CD4-positive, alpha-beta T cell (primary cell): ENCODE measurements at regions not wholly inside any gene's neighbourhood (a gene's known extent, or its start where the extent isn't known, plus 50 kb on each side); places are given as distances from the start of the nearest gene placed in this dataset.

Experiments
- ATAC-seq: fragments of 200-7000 bp; cut with Tn5 transposase; one replicate; pipeline ENCODE4 v1.10.0; 2022; ENCODE audit warnings: mild to moderate bottlenecking; ENCODE audit not compliant: poor library complexity
- CTCF ChIA-PET: fragments of 350-600 bp; sonication (Branson Sonifier 250); formaldehyde crosslinking; loops from one replicate; lab custom pipeline; 2021; ENCODE audit warnings: antibody characterized with exemption, inconsistent platforms; lab: Charles Lee
- POLR2A ChIA-PET: fragments of 350-600 bp; sonication (Branson Sonifier 250); formaldehyde crosslinking; loops from one replicate; lab custom pipeline; 2021; ENCODE audit warnings: antibody characterized with exemption, inconsistent platforms; lab: Charles Lee
- DNase-seq, 14 experiments: peaks; one replicate each; pipeline ENCODE4 v3.0.0-alpha.2; 2013 to 2020; ENCODE audit warnings: mixed read lengths in 2 of 14
- H3K27ac ChIP-seq, 2 donors: one replicate each; pipeline versions ENCODE4 v1.5.1 to v1.7.0; 2013; ENCODE audit warnings: low read length in 2 of 2, low read depth in 1 of 2, mild to moderate bottlenecking in 1 of 2
- H3K27me3 ChIP-seq, 2 experiments: 1 replicate in 1 of 2; 2 replicates in 1 of 2; pipeline versions ENCODE4 v1.6.1 to v1.7.0; 2013; ENCODE audit warnings: low read length in 2 of 2, control low read depth in 1 of 2, mild to moderate bottlenecking in 1 of 2, moderate library complexity in 1 of 2; ENCODE audit not compliant: insufficient read depth in 2 of 2, control insufficient read depth in 1 of 2
- H3K36me3 ChIP-seq: one replicate; pipeline ENCODE4 v1.6.1; 2013; ENCODE audit warnings: low read length, control low read depth; ENCODE audit not compliant: insufficient read depth
- H3K4me1 ChIP-seq: one replicate; pipeline ENCODE4 v1.6.1; 2013; ENCODE audit warnings: low read length, control low read depth; ENCODE audit not compliant: insufficient read depth
- H3K4me3 ChIP-seq: one replicate; pipeline ENCODE4 v1.5.1; 2013; ENCODE audit warnings: mild to moderate bottlenecking, low read length, moderate library complexity
- H3K9me3 ChIP-seq, 2 experiments: 1 replicate in 1 of 2; 2 replicates in 1 of 2; pipeline versions ENCODE4 v1.6.1 to v1.7.0; 2013; ENCODE audit warnings: low read length in 2 of 2, mild to moderate bottlenecking in 2 of 2, control low read depth in 1 of 2, moderate library complexity in 1 of 2; ENCODE audit not compliant: control insufficient read depth in 1 of 2, insufficient read depth in 1 of 2
- H3K27ac Mint-ChIP-seq: one replicate; pipeline ENCODE4 v1.8.0; 2020; ENCODE audit warnings: mixed read lengths
- H3K27me3 Mint-ChIP-seq: one replicate; pipeline ENCODE4 v1.8.0; 2021; ENCODE audit warnings: mixed read lengths
- H3K36me3 Mint-ChIP-seq: one replicate; pipeline ENCODE4 v1.8.0; 2021; ENCODE audit warnings: low read depth, mixed read lengths
- H3K4me1 Mint-ChIP-seq: one replicate; pipeline ENCODE4 v1.8.0; 2021; ENCODE audit warnings: low read depth, mixed read lengths
- H3K4me3 Mint-ChIP-seq: one replicate; pipeline ENCODE4 v1.8.0; 2020; ENCODE audit warnings: mild to moderate bottlenecking, mixed read lengths
- H3K9me3 Mint-ChIP-seq: one replicate; pipeline ENCODE4 v1.8.0; 2020; ENCODE audit warnings: mixed read lengths
- intact Hi-C, 2 experiments: fragments of 100-400 bp; cut with DNase I in 1 of 2; cut with micrococcal nuclease in 1 of 2; formaldehyde crosslinking; loops; one replicate each; pipeline versions ENCODE4 v1.15.1 to v1.9.0; 2023 to 2025; cut with DNase I, micrococcal nuclease
- TF ChIP-seq, protein P1 (sequence below): fragments of 200-600 bp; IDR thresholded peaks from one replicate; pipeline ENCODE4 v1.8.0; 2022; ENCODE audit warnings: antibody characterized with exemption, mild to moderate bottlenecking

DNA sequence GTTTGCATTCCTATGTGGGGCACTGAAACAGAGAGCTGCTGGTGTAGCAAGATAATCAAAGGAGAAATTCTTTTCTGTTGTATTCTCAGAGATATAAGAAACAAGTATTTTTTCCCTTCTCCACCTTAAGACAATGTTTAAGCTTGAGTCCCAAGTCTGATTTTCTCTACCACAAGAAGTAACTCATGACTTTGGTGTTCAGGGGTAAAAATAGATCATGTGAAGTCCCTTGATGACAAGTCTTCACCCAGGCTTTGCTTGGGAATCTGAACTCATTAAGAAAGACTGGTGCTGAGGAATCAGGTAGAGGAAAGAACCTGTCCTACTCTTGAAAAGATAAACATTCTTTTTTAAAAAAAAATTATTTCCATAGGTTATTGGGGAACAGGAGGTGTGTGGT lies 205.6 kb downstream of the ALDH8A1 start:
- TF ChIP-seq, protein P1, sequence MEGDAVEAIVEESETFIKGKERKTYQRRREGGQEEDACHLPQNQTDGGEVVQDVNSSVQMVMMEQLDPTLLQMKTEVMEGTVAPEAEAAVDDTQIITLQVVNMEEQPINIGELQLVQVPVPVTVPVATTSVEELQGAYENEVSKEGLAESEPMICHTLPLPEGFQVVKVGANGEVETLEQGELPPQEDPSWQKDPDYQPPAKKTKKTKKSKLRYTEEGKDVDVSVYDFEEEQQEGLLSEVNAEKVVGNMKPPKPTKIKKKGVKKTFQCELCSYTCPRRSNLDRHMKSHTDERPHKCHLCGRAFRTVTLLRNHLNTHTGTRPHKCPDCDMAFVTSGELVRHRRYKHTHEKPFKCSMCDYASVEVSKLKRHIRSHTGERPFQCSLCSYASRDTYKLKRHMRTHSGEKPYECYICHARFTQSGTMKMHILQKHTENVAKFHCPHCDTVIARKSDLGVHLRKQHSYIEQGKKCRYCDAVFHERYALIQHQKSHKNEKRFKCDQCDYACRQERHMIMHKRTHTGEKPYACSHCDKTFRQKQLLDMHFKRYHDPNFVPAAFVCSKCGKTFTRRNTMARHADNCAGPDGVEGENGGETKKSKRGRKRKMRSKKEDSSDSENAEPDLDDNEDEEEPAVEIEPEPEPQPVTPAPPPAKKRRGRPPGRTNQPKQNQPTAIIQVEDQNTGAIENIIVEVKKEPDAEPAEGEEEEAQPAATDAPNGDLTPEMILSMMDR = no peak
- Mint-ChIP-seq H3K4me3 (no peak overlapping the region), H3K27me3 (peaks cover 55% of the 10 kb centered on the region), H3K27ac (no peak overlapping the region), H3K36me3 (no peaks in the 10 kb centered on the region), H3K9me3 (no peaks in the 10 kb centered on the region), H3K4me1 (no peaks in the 10 kb centered on the region)
- Histone ChIP-seq H3K4me1 (no peaks in the 10 kb centered on the region), H3K9me3 (no peaks in the 10 kb centered on the region), H3K27ac (no peak overlapping the region), H3K36me3 (no peaks in the 10 kb centered on the region), H3K4me3 (no peak overlapping the region), H3K27me3 (peaks cover 0 to 4% of the 10 kb centered on the region in 2 experiments)
- ATAC-seq (no peak), DNase-seq (no peak)
- CTCF ChIA-PET = interaction anchor here (0.6 kb wide), 1 partner anchor 220 kb away, joined by 3 read pairs; no protein-coding TSS in a partner anchor
- intact Hi-C loops = no loop called here
- POLR2A ChIA-PET = no interaction called here

DNA sequence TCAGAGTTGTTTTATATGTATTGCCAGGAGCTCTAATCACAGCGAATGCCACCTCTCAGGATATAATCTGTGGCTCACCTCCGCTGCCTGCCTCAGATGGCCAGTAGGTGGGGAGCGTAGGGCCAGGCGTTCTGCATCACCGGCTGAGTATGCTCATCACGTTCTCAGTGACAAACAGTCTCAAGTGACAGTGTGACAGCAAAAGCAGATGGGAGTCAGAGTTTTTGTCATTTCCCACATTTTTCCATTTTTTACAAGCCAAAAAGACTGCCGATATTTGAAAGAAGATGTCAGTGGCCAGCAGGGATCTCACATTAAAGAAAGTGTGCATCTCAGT lies 208.7 kb downstream of the ALDH8A1 start:
- POLR2A ChIA-PET = no interaction called here
- peaks cover 42% of the 10 kb centered on the region for H3K27me3 Mint-ChIP-seq

DNA sequence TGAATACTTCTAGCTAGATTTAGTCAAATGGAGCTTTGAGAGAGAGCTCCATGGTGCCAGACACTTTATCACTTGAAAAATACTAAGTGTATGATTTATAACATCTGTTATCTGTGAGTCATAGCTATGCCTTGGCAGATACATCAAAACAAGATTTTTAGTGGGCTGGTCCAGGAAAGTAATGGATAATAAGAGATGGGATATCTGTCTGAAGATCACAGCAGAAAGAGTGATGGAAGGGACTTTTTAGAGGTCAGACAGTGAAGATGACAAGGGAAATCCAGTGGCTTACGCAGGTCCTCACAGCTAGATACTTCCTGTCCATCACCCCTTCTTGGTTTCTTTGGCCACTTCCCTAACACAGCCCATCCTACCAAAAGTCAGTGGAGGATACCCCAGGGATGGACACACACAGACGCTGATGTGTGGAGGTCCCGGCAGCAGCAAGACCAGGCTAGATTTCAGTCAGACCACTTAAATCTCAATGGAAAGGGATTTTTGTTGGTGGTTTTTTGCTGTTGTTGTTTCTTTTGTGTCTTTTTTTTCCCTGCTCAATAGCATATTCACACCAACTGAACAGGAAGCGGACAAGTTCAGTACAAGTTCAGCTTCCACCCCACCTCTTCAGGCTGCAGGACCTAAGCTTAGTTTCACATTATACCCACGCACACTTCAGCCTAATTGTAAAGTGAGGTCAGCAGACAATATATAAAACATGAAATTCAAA lies 209.3 kb downstream of the ALDH8A1 start:
- no peak overlapping the region for H3K4me3 Mint-ChIP-seq
- intact Hi-C loops = no loop called here
- no peaks in the 10 kb centered on the region for H3K9me3 Mint-ChIP-seq
- DNase-seq (no peak), ATAC-seq (no peak)
- H3K27ac Mint-ChIP-seq = no peak overlapping the region
- no peaks in the 10 kb centered on the region for H3K27me3 ChIP-seq
- H3K9me3 ChIP-seq = no peaks in the 10 kb centered on the region
- no peaks in the 10 kb centered on the region for H3K4me1 ChIP-seq
- no peak overlapping the region for H3K27ac ChIP-seq
- no peaks in the 10 kb centered on the region for H3K36me3 ChIP-seq
- CTCF ChIA-PET = no interaction called here
- H3K27me3 Mint-ChIP-seq = peaks cover 37% of the 10 kb centered on the region
- TF ChIP-seq, protein P1 = no peak
- H3K4me3 ChIP-seq = no peak overlapping the region
- H3K4me1 Mint-ChIP-seq = no peaks in the 10 kb centered on the region
- POLR2A ChIA-PET = no interaction called here
- H3K36me3 Mint-ChIP-seq = no peaks in the 10 kb centered on the region

More for the DNA sequence above, 208.7 kb downstream of the ALDH8A1 start:
- no peak overlapping the region for H3K4me3 Mint-ChIP-seq
- H3K9me3 Mint-ChIP-seq = no peaks in the 10 kb centered on the region
- peaks cover 0 to 1% of the 10 kb centered on the region in 2 experiments for H3K27me3 ChIP-seq
- intact Hi-C loops = no loop called here
- no peaks in the 10 kb centered on the region for H3K36me3 Mint-ChIP-seq
- H3K27ac Mint-ChIP-seq = no peak overlapping the region
- ATAC-seq (no peak), DNase-seq (no peak)
- no peaks in the 10 kb centered on the region for H3K36me3 ChIP-seq
- CTCF ChIA-PET = no interaction called here
- TF ChIP-seq, protein P1 = no peak
- H3K9me3 ChIP-seq = no peaks in the 10 kb centered on the region
- no peak overlapping the region for H3K27ac ChIP-seq
- H3K4me3 ChIP-seq = no peak overlapping the region
- H3K4me1 ChIP-seq = no peaks in the 10 kb centered on the region
- no peaks in the 10 kb centered on the region for H3K4me1 Mint-ChIP-seq
